ENCODE measurements at regions not wholly inside any gene's neighbourhood (a gene's known extent, or its start where the extent isn't known, plus 50 kb on each side); places are given as distances from the start of the nearest gene placed in this dataset.

- TF ChIP-seq MGA (IDR thresholded peaks at IDR 0.05) (no peak), ZNF232 (CRISPR knock-in tag; IDR thresholded peaks at IDR 0.05) (no peak), HOXB6 (CRISPR knock-in tag; IDR thresholded peaks at IDR 0.05; ENCODE audit: borderline replicate concordance) (no peak), ELF1 (tag; IDR thresholded peaks at IDR 0.05) (no peak; the same call in 1 of the 2 replicates), ZBTB2 (IDR thresholded peaks at IDR 0.05) (peak; percentile 10; the same call in 1 of the 2 replicates), ZNF507 (tag; conservative IDR thresholded peaks at IDR 0.05) (no peak), BMI1 (IDR thresholded peaks at IDR 0.05; ENCODE audit: low read length) (no peak), ZNF551 (CRISPR knock-in tag; IDR thresholded peaks at IDR 0.05) (no peak), ZNF707 (CRISPR knock-in tag; conservative IDR thresholded peaks at IDR 0.05) (no peak), TCF15 (CRISPR knock-in tag; IDR thresholded peaks at IDR 0.05) (no peak), ZNF133 (CRISPR knock-in tag; IDR thresholded peaks at IDR 0.05) (no peak), SUPT5H (IDR thresholded peaks at IDR 0.05) (no peak), RBBP5 (IDR thresholded peaks at IDR 0.05; ENCODE audit: borderline replicate concordance, insufficient read depth, low read length, poor library complexity, severe bottlenecking) (no peak), RFX7 (CRISPR knock-in tag; IDR thresholded peaks at IDR 0.05) (no peak), THRAP3 (IDR thresholded peaks at IDR 0.05; ENCODE audit: borderline replicate concordance) (no peak)
Measured at GRCh38 chr7:66869660-66870450, 51.2 kb upstream of the TMEM248 start (continued).

Data from K562 (cell line).